ENCODE measurements at regions not wholly inside any gene's neighbourhood (a gene's known extent, or its start where the extent isn't known, plus 50 kb on each side); places are given as distances from the start of the nearest gene placed in this dataset.
A peak's percentile ranks its signal among the peaks of the same experiment; 100 is the strongest.

GRCh38 chr20:11267131-11267761 is 593.4 kb upstream of the JAG1 start:
- TF ChIP-seq TAF1 (IDR thresholded peaks at IDR 0.05; ENCODE audit: borderline replicate concordance, insufficient read depth, low read length), result no peak
- TF ChIP-seq POLR2AphosphoS5 (IDR thresholded peaks at IDR 0.05; ENCODE audit: low read depth, low read length), result no peak
- TF ChIP-seq REST (IDR thresholded peaks at IDR 0.05; ENCODE audit: insufficient read depth in 1 of 2, low read depth in 2 of 2, low read length in 2 of 2), result peak in 1 of 2 experiments; percentile 68; a peak in 2 of 4 replicates
- peak; percentile 98 for TF ChIP-seq SIN3A (IDR thresholded peaks at IDR 0.05; ENCODE audit: borderline replicate concordance, insufficient read depth, low read length)
- TF ChIP-seq FOXP2 (optimal IDR thresholded peaks at IDR 0.05; ENCODE audit: borderline replicate concordance, extremely low read depth, extremely low read length, insufficient read depth), result peak; percentile 62
